ENCODE measurements at regions not wholly inside any gene's neighbourhood (a gene's known extent, or its start where the extent isn't known, plus 50 kb on each side); places are given as distances from the start of the nearest gene placed in this dataset.

DNA sequence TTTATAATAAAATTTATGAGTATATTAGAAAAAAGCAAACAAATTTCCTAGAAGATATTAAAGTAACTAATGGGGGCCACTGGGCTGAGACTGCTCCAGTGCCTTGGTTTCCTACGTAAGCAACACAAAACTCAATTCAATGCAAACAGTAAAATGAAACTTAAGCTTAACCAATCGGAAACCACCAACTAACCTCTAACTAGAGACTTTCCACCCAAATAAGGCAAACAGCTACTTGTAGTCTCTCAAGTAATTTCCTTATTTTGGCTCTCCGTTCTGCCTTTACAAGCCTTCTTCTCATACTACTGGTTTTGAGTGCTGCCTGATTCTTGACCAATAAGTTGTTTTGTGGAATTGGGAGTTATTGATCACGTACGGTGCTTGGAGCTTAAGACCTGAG is 167.3 kb upstream of the VEGFC start:
- DNase-seq, result no peak
- Mint-ChIP-seq H3K27ac (no peak overlapping the region), H3K27me3 (ENCODE audit: low read depth in 3 of 3) (peaks cover 0 to 3% (median 2%) of the 10 kb centered on the region in 3 donors), H3K4me1 (no peaks in the 10 kb centered on the region), H3K4me3 (no peak overlapping the region), H3K36me3 (no peaks in the 10 kb centered on the region), H3K9me3 (peaks cover 6 to 10% (median 8%) of the 10 kb centered on the region in 7 donors)
- TF ChIP-seq, protein P1, sequence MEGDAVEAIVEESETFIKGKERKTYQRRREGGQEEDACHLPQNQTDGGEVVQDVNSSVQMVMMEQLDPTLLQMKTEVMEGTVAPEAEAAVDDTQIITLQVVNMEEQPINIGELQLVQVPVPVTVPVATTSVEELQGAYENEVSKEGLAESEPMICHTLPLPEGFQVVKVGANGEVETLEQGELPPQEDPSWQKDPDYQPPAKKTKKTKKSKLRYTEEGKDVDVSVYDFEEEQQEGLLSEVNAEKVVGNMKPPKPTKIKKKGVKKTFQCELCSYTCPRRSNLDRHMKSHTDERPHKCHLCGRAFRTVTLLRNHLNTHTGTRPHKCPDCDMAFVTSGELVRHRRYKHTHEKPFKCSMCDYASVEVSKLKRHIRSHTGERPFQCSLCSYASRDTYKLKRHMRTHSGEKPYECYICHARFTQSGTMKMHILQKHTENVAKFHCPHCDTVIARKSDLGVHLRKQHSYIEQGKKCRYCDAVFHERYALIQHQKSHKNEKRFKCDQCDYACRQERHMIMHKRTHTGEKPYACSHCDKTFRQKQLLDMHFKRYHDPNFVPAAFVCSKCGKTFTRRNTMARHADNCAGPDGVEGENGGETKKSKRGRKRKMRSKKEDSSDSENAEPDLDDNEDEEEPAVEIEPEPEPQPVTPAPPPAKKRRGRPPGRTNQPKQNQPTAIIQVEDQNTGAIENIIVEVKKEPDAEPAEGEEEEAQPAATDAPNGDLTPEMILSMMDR (IDR thresholded peaks at IDR 0.05), result no peak
- WGBS (ENCODE audit: insufficient coverage), result 100% methylated on average over 2 of the region's 5 CpGs
- H3K4me1 ChIP-seq (ENCODE audit: control insufficient read depth in 1 of 2, insufficient read depth in 2 of 2, low read length in 2 of 2), result no peaks in the 10 kb centered on the region
- no peak overlapping the region for H3K9ac ChIP-seq (ENCODE audit: insufficient read depth, low read length, poor library complexity, severe bottlenecking)
- no peaks in the 10 kb centered on the region for H4K20me1 ChIP-seq (ENCODE audit: insufficient read depth, low read length)
- H3K27ac ChIP-seq (ENCODE audit: low read depth in 1 of 2, low read length in 2 of 2), result no peak overlapping the region
- H3K27me3 ChIP-seq (ENCODE audit: control insufficient read depth in 2 of 2, insufficient read depth in 2 of 2, low read length in 2 of 2), result no peaks in the 10 kb centered on the region
- H3K36me3 ChIP-seq (replicated peaks in 1 of 2; ENCODE audit: control insufficient read depth in 1 of 2, insufficient read depth in 2 of 2, low read length in 2 of 2), result no peaks in the 10 kb centered on the region
- no peak overlapping the region for H2AFZ ChIP-seq (ENCODE audit: insufficient read depth, low read depth, low read length, poor library complexity, severe bottlenecking)
- H3K4me3 ChIP-seq (replicated peaks in 1 of 3; ENCODE audit: low read depth in 2 of 3, low read length in 3 of 3), result no peak overlapping the region
- intact Hi-C loops (cut with micrococcal nuclease), result loop anchor here in 1 of 2 donors (10.0 kb wide), 1 partner anchor 85 kb away; no protein-coding TSS in a partner anchor
- peaks cover 7 to 8% of the 10 kb centered on the region in 2 donors for H3K9me3 ChIP-seq (replicated peaks in 1 of 2; ENCODE audit: control insufficient read depth in 1 of 2, insufficient read depth in 1 of 2, low read length in 2 of 2)
- H3K4me2 ChIP-seq (replicated peaks; ENCODE audit: extremely low read depth, low read length, poor library complexity, severe bottlenecking), result no peak overlapping the region
- H3K79me2 ChIP-seq (ENCODE audit: insufficient read depth, low read length), result no peaks in the 10 kb centered on the region

DNA sequence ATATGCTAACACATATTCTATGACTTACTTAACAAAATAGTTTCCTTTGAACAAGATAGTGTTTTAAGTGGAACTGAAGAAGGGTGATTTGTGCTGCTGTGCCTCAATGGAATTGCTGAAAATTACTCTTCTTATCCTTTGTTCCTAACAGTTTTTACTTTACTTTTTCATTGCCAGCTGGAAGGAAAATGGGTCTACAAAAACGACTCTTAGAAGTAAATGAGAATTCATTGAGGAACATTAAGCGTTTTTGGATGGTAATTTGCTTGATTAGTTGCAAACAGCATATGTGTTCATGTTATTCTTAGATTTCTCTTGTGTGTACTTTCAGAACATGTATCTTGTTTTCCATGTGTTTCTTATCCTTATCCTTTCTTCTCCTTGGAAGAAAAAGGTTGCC is 170.4 kb upstream of the VEGFC start:
- no peaks in the 10 kb centered on the region for H3K27me3 ChIP-seq (ENCODE audit: control insufficient read depth in 2 of 2, insufficient read depth in 2 of 2, low read length in 2 of 2)
- Mint-ChIP-seq H3K4me3 (no peak overlapping the region), H3K27ac (no peak overlapping the region), H3K4me1 (no peaks in the 10 kb centered on the region), H3K9me3 (no peaks in the 10 kb centered on the region), H3K36me3 (no peaks in the 10 kb centered on the region), H3K27me3 (ENCODE audit: low read depth in 3 of 3) (peaks cover 0 to 3% (median 0%) of the 10 kb centered on the region in 3 donors)
- no peaks in the 10 kb centered on the region for H4K20me1 ChIP-seq (ENCODE audit: insufficient read depth, low read length)
- H3K4me3 ChIP-seq (replicated peaks in 1 of 3; ENCODE audit: low read depth in 2 of 3, low read length in 3 of 3), result no peak overlapping the region
- intact Hi-C loops (cut with micrococcal nuclease), result loop anchor here in 1 of 2 donors (10.0 kb wide), 1 partner anchor 82 kb away; no protein-coding TSS in a partner anchor
- TF ChIP-seq, protein P1 (IDR thresholded peaks at IDR 0.05), result no peak
- H3K9me3 ChIP-seq (replicated peaks in 1 of 2; ENCODE audit: control insufficient read depth in 1 of 2, insufficient read depth in 1 of 2, low read length in 2 of 2), result no peaks in the 10 kb centered on the region
- H2AFZ ChIP-seq (ENCODE audit: insufficient read depth, low read depth, low read length, poor library complexity, severe bottlenecking), result no peak overlapping the region
- no peak for DNase-seq
- WGBS (ENCODE audit: insufficient coverage), result no CpG with 5 or more reads among the region's 2 CpGs
- no peak overlapping the region for H3K9ac ChIP-seq (ENCODE audit: insufficient read depth, low read length, poor library complexity, severe bottlenecking)
- no peaks in the 10 kb centered on the region for H3K4me1 ChIP-seq (ENCODE audit: control insufficient read depth in 1 of 2, insufficient read depth in 2 of 2, low read length in 2 of 2)
- H3K36me3 ChIP-seq (replicated peaks in 1 of 2; ENCODE audit: control insufficient read depth in 1 of 2, insufficient read depth in 2 of 2, low read length in 2 of 2), result no peaks in the 10 kb centered on the region
- H3K4me2 ChIP-seq (replicated peaks; ENCODE audit: extremely low read depth, low read length, poor library complexity, severe bottlenecking), result no peak overlapping the region
- no peaks in the 10 kb centered on the region for H3K79me2 ChIP-seq (ENCODE audit: insufficient read depth, low read length)
- H3K27ac ChIP-seq (ENCODE audit: low read depth in 1 of 2, low read length in 2 of 2), result no peak overlapping the region

Data from CD14-positive monocyte (primary cell).